MM.1S (cell line): ENCODE measurements at regions not wholly inside any gene's neighbourhood (a gene's known extent, or its start where the extent isn't known, plus 50 kb on each side); places are given as distances from the start of the nearest gene placed in this dataset.

ENCODE experiments used
- EZH2 ChIP-seq: fragments of 300-600 bp; sonication (generic); optimal IDR thresholded peaks from 2 replicates; pipeline ENCODE3; 2017; ENCODE audit warnings: low read depth, mild to moderate bottlenecking, antibody characterized with exemption, low read length, mixed read lengths
- EZH2phosphoT487 ChIP-seq: fragments of 300-600 bp; sonication (generic); IDR thresholded peaks from 2 replicates; pipeline ENCODE4 v1.6.1; 2018; ENCODE audit warnings: antibody characterized with exemption, low read length
- TF ChIP-seq, protein P1 (sequence below): fragments of 300-600 bp; sonication (generic); IDR thresholded peaks from 2 replicates; pipeline ENCODE4 v1.5.1; 2016; ENCODE audit warnings: antibody characterized with exemption, low read length, mixed read lengths

DNA sequence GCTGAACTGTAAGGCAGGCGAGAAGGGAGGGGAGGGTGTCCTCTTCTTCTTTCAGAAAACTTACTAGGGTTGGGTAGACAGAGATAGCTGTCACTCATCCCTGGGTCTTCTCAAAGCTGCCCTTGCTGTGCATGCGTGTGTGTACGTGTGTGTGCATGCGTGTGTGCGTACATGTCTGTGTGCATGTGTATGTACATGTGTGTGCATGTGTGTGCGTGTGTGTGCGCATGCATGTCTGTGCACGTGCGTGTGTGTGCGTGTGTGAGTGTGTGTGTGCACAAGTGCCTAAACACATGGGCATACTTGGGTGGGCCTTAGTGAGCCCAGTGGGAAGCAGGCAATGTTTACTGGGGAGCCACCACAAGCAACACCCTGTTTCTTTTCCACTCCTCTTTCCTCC, 154.8 kb upstream of the TNRC6C start:
- TF ChIP-seq, protein P1, sequence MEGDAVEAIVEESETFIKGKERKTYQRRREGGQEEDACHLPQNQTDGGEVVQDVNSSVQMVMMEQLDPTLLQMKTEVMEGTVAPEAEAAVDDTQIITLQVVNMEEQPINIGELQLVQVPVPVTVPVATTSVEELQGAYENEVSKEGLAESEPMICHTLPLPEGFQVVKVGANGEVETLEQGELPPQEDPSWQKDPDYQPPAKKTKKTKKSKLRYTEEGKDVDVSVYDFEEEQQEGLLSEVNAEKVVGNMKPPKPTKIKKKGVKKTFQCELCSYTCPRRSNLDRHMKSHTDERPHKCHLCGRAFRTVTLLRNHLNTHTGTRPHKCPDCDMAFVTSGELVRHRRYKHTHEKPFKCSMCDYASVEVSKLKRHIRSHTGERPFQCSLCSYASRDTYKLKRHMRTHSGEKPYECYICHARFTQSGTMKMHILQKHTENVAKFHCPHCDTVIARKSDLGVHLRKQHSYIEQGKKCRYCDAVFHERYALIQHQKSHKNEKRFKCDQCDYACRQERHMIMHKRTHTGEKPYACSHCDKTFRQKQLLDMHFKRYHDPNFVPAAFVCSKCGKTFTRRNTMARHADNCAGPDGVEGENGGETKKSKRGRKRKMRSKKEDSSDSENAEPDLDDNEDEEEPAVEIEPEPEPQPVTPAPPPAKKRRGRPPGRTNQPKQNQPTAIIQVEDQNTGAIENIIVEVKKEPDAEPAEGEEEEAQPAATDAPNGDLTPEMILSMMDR, result no peak
- TF ChIP-seq EZH2, result no peak
- no peak for TF ChIP-seq EZH2phosphoT487
